ENCODE measurements at regions not wholly inside any gene's neighbourhood (a gene's known extent, or its start where the extent isn't known, plus 50 kb on each side); places are given as distances from the start of the nearest gene placed in this dataset.

- H3K27ac ChIP-seq (ENCODE audit: low read depth, low read length) = no peak overlapping the region
- H3K27me3 ChIP-seq (ENCODE audit: insufficient read depth, low read length, poor library complexity, severe bottlenecking) = no peaks in the 10 kb centered on the region
- ChIA-PET CTCF (no interaction called here), POLR2A (no interaction called here)
- H3K9me3 ChIP-seq (ENCODE audit: low read length) = no peaks in the 10 kb centered on the region
- no peak overlapping the region for H3K4me3 Mint-ChIP-seq
- H3K27me3 Mint-ChIP-seq = no peaks in the 10 kb centered on the region
- H3K4me1 Mint-ChIP-seq = no peaks in the 10 kb centered on the region
- H3K27ac Mint-ChIP-seq = peak overlapping the region in 1 of 8 donors; percentile 44
- no peaks in the 10 kb centered on the region for H3K36me3 ChIP-seq (ENCODE audit: insufficient read depth, low read length)
- H3K36me3 Mint-ChIP-seq = peaks cover 0 to 7% (median 6%) of the 10 kb centered on the region in 3 donors
- no peaks in the 10 kb centered on the region for H3K4me1 ChIP-seq (ENCODE audit: insufficient read depth, low read length)
- DNase-seq = no peak
- no peaks in the 10 kb centered on the region for H3K9me3 Mint-ChIP-seq
- no peak overlapping the region for H3K4me3 ChIP-seq (ENCODE audit: low read length)
Observed at GRCh38 chr4:123113155-123113554, 190.8 kb upstream of the NUDT6 start.

GRCh38 chr4:123114084-123114914 lies 191.9 kb upstream of the NUDT6 start:
- no peak for DNase-seq
- CTCF ChIA-PET = no interaction called here

GRCh38 chr4:123114915-123115756 lies 192.7 kb upstream of the NUDT6 start:
- H3K9me3 Mint-ChIP-seq = no peaks in the 10 kb centered on the region
- no peak overlapping the region for H3K4me3 Mint-ChIP-seq
- DNase-seq = no peak
- no peaks in the 10 kb centered on the region for H3K36me3 ChIP-seq (ENCODE audit: insufficient read depth, low read length)
- H3K36me3 Mint-ChIP-seq = peaks cover 5 to 12% (median 10%) of the 10 kb centered on the region in 3 donors
- H3K27ac ChIP-seq (ENCODE audit: low read depth, low read length) = no peak overlapping the region
- H3K4me1 ChIP-seq (ENCODE audit: insufficient read depth, low read length) = no peaks in the 10 kb centered on the region
- no peaks in the 10 kb centered on the region for H3K9me3 ChIP-seq (ENCODE audit: low read length)
- H3K27me3 ChIP-seq (ENCODE audit: insufficient read depth, low read length, poor library complexity, severe bottlenecking) = no peaks in the 10 kb centered on the region
- peaks cover 0 to 4% (median 0%) of the 10 kb centered on the region in 3 donors for H3K4me1 Mint-ChIP-seq
- H3K27me3 Mint-ChIP-seq = no peaks in the 10 kb centered on the region
- ChIA-PET POLR2A (no interaction called here), CTCF (no interaction called here)
- H3K4me3 ChIP-seq (ENCODE audit: low read length) = no peak overlapping the region
- H3K27ac Mint-ChIP-seq = no peak overlapping the region

More at GRCh38 chr4:123114084-123114914, 191.9 kb upstream of the NUDT6 start:
- H3K27ac ChIP-seq (ENCODE audit: low read depth, low read length) = no peak overlapping the region
- no peaks in the 10 kb centered on the region for H3K27me3 Mint-ChIP-seq
- no peaks in the 10 kb centered on the region for H3K4me1 Mint-ChIP-seq
- H3K4me3 Mint-ChIP-seq = no peak overlapping the region
- POLR2A ChIA-PET = no interaction called here
- peaks cover 2 to 10% (median 6%) of the 10 kb centered on the region in 3 donors for H3K36me3 Mint-ChIP-seq
- H3K4me3 ChIP-seq (ENCODE audit: low read length) = no peak overlapping the region
- H3K9me3 Mint-ChIP-seq = no peaks in the 10 kb centered on the region
- H3K4me1 ChIP-seq (ENCODE audit: insufficient read depth, low read length) = no peaks in the 10 kb centered on the region
- no peaks in the 10 kb centered on the region for H3K9me3 ChIP-seq (ENCODE audit: low read length)
- no peaks in the 10 kb centered on the region for H3K27me3 ChIP-seq (ENCODE audit: insufficient read depth, low read length, poor library complexity, severe bottlenecking)
- H3K36me3 ChIP-seq (ENCODE audit: insufficient read depth, low read length) = no peaks in the 10 kb centered on the region
- no peak overlapping the region for H3K27ac Mint-ChIP-seq

- Histone ChIP-seq H3K4me3 (ENCODE audit: low read length) (no peak overlapping the region), H3K27me3 (ENCODE audit: insufficient read depth, low read length, poor library complexity, severe bottlenecking) (no peaks in the 10 kb centered on the region), H3K4me1 (ENCODE audit: insufficient read depth, low read length) (no peaks in the 10 kb centered on the region), H3K27ac (ENCODE audit: low read depth, low read length) (no peak overlapping the region), H3K36me3 (ENCODE audit: insufficient read depth, low read length) (no peaks in the 10 kb centered on the region), H3K9me3 (ENCODE audit: low read length) (no peaks in the 10 kb centered on the region)
- peaks cover 5 to 12% (median 10%) of the 10 kb centered on the region in 3 donors for H3K36me3 Mint-ChIP-seq
- no peak overlapping the region for H3K4me3 Mint-ChIP-seq
- H3K27ac Mint-ChIP-seq = no peak overlapping the region
- ChIA-PET CTCF (no interaction called here), POLR2A (no interaction called here)
- peaks cover 0 to 4% (median 0%) of the 10 kb centered on the region in 3 donors for H3K4me1 Mint-ChIP-seq
- no peaks in the 10 kb centered on the region for H3K27me3 Mint-ChIP-seq
- DNase-seq = no peak
- no peaks in the 10 kb centered on the region for H3K9me3 Mint-ChIP-seq
Observed at GRCh38 chr4:123116412-123116811, 194.0 kb upstream of the NUDT6 start.

GRCh38 chr4:123120473-123120872 lies 198.1 kb upstream of the NUDT6 start:
- Histone ChIP-seq H3K36me3 (ENCODE audit: insufficient read depth, low read length) (no peaks in the 10 kb centered on the region), H3K4me3 (ENCODE audit: low read length) (no peak overlapping the region), H3K27ac (ENCODE audit: low read depth, low read length) (no peak overlapping the region), H3K4me1 (ENCODE audit: insufficient read depth, low read length) (no peaks in the 10 kb centered on the region), H3K27me3 (ENCODE audit: insufficient read depth, low read length, poor library complexity, severe bottlenecking) (no peaks in the 10 kb centered on the region), H3K9me3 (ENCODE audit: low read length) (no peaks in the 10 kb centered on the region)
- DNase-seq = no peak
- Mint-ChIP-seq H3K27me3 (no peaks in the 10 kb centered on the region), H3K4me1 (peaks cover 0 to 4% (median 0%) of the 10 kb centered on the region in 3 donors), H3K9me3 (peaks cover 0 to 2% (median 0%) of the 10 kb centered on the region in 5 donors), H3K4me3 (no peak overlapping the region), H3K27ac (no peak overlapping the region), H3K36me3 (peaks cover 8 to 17% (median 10%) of the 10 kb centered on the region in 3 donors)
- CTCF ChIA-PET = no interaction called here
- POLR2A ChIA-PET = no interaction called here

GRCh38 chr4:123121241-123121907 lies 199.0 kb upstream of the NUDT6 start:
- ChIA-PET CTCF (no interaction called here), POLR2A (no interaction called here)
- Histone ChIP-seq H3K9me3 (ENCODE audit: low read length) (no peaks in the 10 kb centered on the region), H3K4me3 (ENCODE audit: low read length) (no peak overlapping the region), H3K4me1 (ENCODE audit: insufficient read depth, low read length) (no peaks in the 10 kb centered on the region), H3K36me3 (ENCODE audit: insufficient read depth, low read length) (no peaks in the 10 kb centered on the region), H3K27me3 (ENCODE audit: insufficient read depth, low read length, poor library complexity, severe bottlenecking) (no peaks in the 10 kb centered on the region), H3K27ac (ENCODE audit: low read depth, low read length) (no peak overlapping the region)
- Mint-ChIP-seq H3K36me3 (peaks cover 8 to 20% (median 15%) of the 10 kb centered on the region in 3 donors), H3K4me1 (peaks cover 0 to 4% (median 0%) of the 10 kb centered on the region in 3 donors), H3K9me3 (peaks cover 0 to 2% (median 0%) of the 10 kb centered on the region in 5 donors), H3K4me3 (no peak overlapping the region), H3K27me3 (no peaks in the 10 kb centered on the region), H3K27ac (no peak overlapping the region)
- no peak for DNase-seq

- no peak for DNase-seq
- H3K27me3 Mint-ChIP-seq = no peaks in the 10 kb centered on the region
- ChIA-PET CTCF (no interaction called here), POLR2A (no interaction called here)
- Histone ChIP-seq H3K4me3 (ENCODE audit: low read length) (no peak overlapping the region), H3K4me1 (ENCODE audit: insufficient read depth, low read length) (no peaks in the 10 kb centered on the region), H3K9me3 (ENCODE audit: low read length) (no peaks in the 10 kb centered on the region), H3K27ac (ENCODE audit: low read depth, low read length) (no peak overlapping the region), H3K27me3 (ENCODE audit: insufficient read depth, low read length, poor library complexity, severe bottlenecking) (no peaks in the 10 kb centered on the region), H3K36me3 (ENCODE audit: insufficient read depth, low read length) (no peaks in the 10 kb centered on the region)
- H3K4me3 Mint-ChIP-seq = no peak overlapping the region
- peaks cover 0 to 2% (median 0%) of the 10 kb centered on the region in 5 donors for H3K9me3 Mint-ChIP-seq
- no peaks in the 10 kb centered on the region for H3K4me1 Mint-ChIP-seq
- no peak overlapping the region for H3K27ac Mint-ChIP-seq
- H3K36me3 Mint-ChIP-seq = peaks cover 3 to 18% (median 9%) of the 10 kb centered on the region in 3 donors
Observed at GRCh38 chr4:123125477-123125876, 203.1 kb upstream of the NUDT6 start.

GRCh38 chr4:123127218-123127617 lies 204.8 kb upstream of the NUDT6 start:
- Mint-ChIP-seq H3K27me3 (no peaks in the 10 kb centered on the region), H3K9me3 (peaks cover 0 to 2% (median 0%) of the 10 kb centered on the region in 5 donors), H3K4me3 (no peak overlapping the region), H3K4me1 (no peaks in the 10 kb centered on the region), H3K36me3 (peaks cover 8 to 16% (median 11%) of the 10 kb centered on the region in 3 donors), H3K27ac (no peak overlapping the region)
- H3K27ac ChIP-seq (ENCODE audit: low read depth, low read length) = no peak overlapping the region
- H3K4me1 ChIP-seq (ENCODE audit: insufficient read depth, low read length) = no peaks in the 10 kb centered on the region
- ChIA-PET POLR2A (no interaction called here), CTCF (no interaction called here)
- H3K9me3 ChIP-seq (ENCODE audit: low read length) = no peaks in the 10 kb centered on the region
- no peaks in the 10 kb centered on the region for H3K27me3 ChIP-seq (ENCODE audit: insufficient read depth, low read length, poor library complexity, severe bottlenecking)
- no peaks in the 10 kb centered on the region for H3K36me3 ChIP-seq (ENCODE audit: insufficient read depth, low read length)
- no peak overlapping the region for H3K4me3 ChIP-seq (ENCODE audit: low read length)
- DNase-seq = no peak

All from CD8-positive, alpha-beta memory T cell (primary cell).